ENCODE measurements at regions not wholly inside any gene's neighbourhood (a gene's known extent, or its start where the extent isn't known, plus 50 kb on each side); places are given as distances from the start of the nearest gene placed in this dataset.
"Not testable (repeated sequence)": the region's sequence is repeated elsewhere in the genome, so short reads cannot be mapped to it uniquely, and the experiment has no call there.

- no peak for DNase-seq
Observed at GRCh38 chr21:35559829-35560225, 500.5 kb downstream of the SETD4 start.

GRCh38 chr21:35559128-35559828 is 501.0 kb downstream of the SETD4 start:
- DNase-seq = no peak

GRCh38 chr21:35556536-35556935 is 503.8 kb downstream of the SETD4 start:
- no peak for DNase-seq

- DNase-seq = not testable (repeated sequence)
Observed at GRCh38 chr21:35552483-35552882, 503.4 kb upstream of the RUNX1 start.

GRCh38 chr21:35548904-35549615 is 500.0 kb upstream of the RUNX1 start:
- no peak for DNase-seq

- DNase-seq = no peak
Observed at GRCh38 chr21:35547946-35548774, 499.1 kb upstream of the RUNX1 start.

- no peak for DNase-seq
Observed at GRCh38 chr21:35543746-35544145, 494.6 kb upstream of the RUNX1 start.

GRCh38 chr21:35540950-35541638 is 492.0 kb upstream of the RUNX1 start:
- no peak for DNase-seq

- DNase-seq = no peak
Observed at GRCh38 chr21:35538386-35538785, 489.3 kb upstream of the RUNX1 start.

GRCh38 chr21:35537604-35538003 is 488.5 kb upstream of the RUNX1 start:
- no peak for DNase-seq

- DNase-seq = no peak
Observed at GRCh38 chr21:35533893-35534292, 484.8 kb upstream of the RUNX1 start.

- no peak for DNase-seq
Observed at GRCh38 chr21:35530766-35531165, 481.7 kb upstream of the RUNX1 start.

GRCh38 chr21:35529171-35529863 is 480.2 kb upstream of the RUNX1 start:
- no peak for DNase-seq

- peak; percentile 9 for DNase-seq
Observed at GRCh38 chr21:35528116-35529042, 479.3 kb upstream of the RUNX1 start.

GRCh38 chr21:35527358-35527757 is 478.3 kb upstream of the RUNX1 start:
- no peak for DNase-seq

GRCh38 chr21:35525443-35525842 is 476.3 kb upstream of the RUNX1 start:
- DNase-seq = no peak

- DNase-seq = no peak
Observed at GRCh38 chr21:35521852-35522505, 472.9 kb upstream of the RUNX1 start.

GRCh38 chr21:35521293-35521692 is 472.2 kb upstream of the RUNX1 start:
- DNase-seq = no peak

- no peak for DNase-seq
Observed at GRCh38 chr21:35520856-35521255, 471.8 kb upstream of the RUNX1 start.

- DNase-seq = no peak
Observed at GRCh38 chr21:35520302-35520701, 471.2 kb upstream of the RUNX1 start.

GRCh38 chr21:35517865-35518264 is 468.8 kb upstream of the RUNX1 start:
- no peak for DNase-seq
